CD14-positive monocyte (primary cell): ENCODE measurements at regions not wholly inside any gene's neighbourhood (a gene's known extent, or its start where the extent isn't known, plus 50 kb on each side); places are given as distances from the start of the nearest gene placed in this dataset.

Experiments
- DNase-seq, 3 donors: peaks; one replicate each; pipeline ENCODE4 v3.0.0-alpha.2; 2011 to 2022
- H2AFZ ChIP-seq: 2 replicates; pipeline ENCODE4 v1.6.0; 2012; ENCODE audit warnings: mild to moderate bottlenecking, low read depth, low read length, inconsistent platforms; ENCODE audit not compliant: insufficient read depth, poor library complexity, severe bottlenecking
- H3K27ac ChIP-seq, 2 donors: 1 replicate in 1 of 2; 2 replicates in 1 of 2; pipeline ENCODE4 v1.5.1; 2012 to 2013; ENCODE audit warnings: low read length in 2 of 2, control low read depth in 1 of 2, inconsistent platforms in 1 of 2, low read depth in 1 of 2, mild to moderate bottlenecking in 1 of 2
- H3K27me3 ChIP-seq, 2 donors: one replicate each; pipeline versions ENCODE4 v1.6.0 to v1.6.1; 2011 to 2013; ENCODE audit warnings: low read length in 2 of 2; ENCODE audit not compliant: control insufficient read depth in 2 of 2, insufficient read depth in 2 of 2
- H3K36me3 ChIP-seq, 2 donors: replicated peaks in 1 of 2; 1 replicate in 1 of 2; 2 replicates in 1 of 2; pipeline versions ENCODE4 v1.5.1 to v1.6.1; 2012 to 2013; ENCODE audit warnings: low read length in 2 of 2, control low read depth in 1 of 2, inconsistent platforms in 1 of 2, mild to moderate bottlenecking in 1 of 2; ENCODE audit not compliant: insufficient read depth in 2 of 2, control insufficient read depth in 1 of 2
- H3K4me1 ChIP-seq, 2 donors: 1 replicate in 1 of 2; 2 replicates in 1 of 2; pipeline versions ENCODE4 v1.5.1 to v1.6.1; 2012 to 2013; ENCODE audit warnings: low read length in 2 of 2, control low read depth in 1 of 2, inconsistent platforms in 1 of 2, mild to moderate bottlenecking in 1 of 2, moderate library complexity in 1 of 2; ENCODE audit not compliant: insufficient read depth in 2 of 2, control insufficient read depth in 1 of 2
- H3K4me2 ChIP-seq: replicated peaks from 2 replicates; pipeline ENCODE3; 2012; ENCODE audit warnings: low read length, moderate library complexity, mild to moderate bottlenecking; ENCODE audit not compliant: poor library complexity, severe bottlenecking; ENCODE audit errors: extremely low read depth
- H3K4me3 ChIP-seq, 3 experiments: fragments of 200-600 bp in 1 of 3; sonication (generic) in 1 of 3; replicated peaks in 1 of 3; 1 replicate in 2 of 3; 2 replicates in 1 of 3; pipeline ENCODE4 v1.5.1; 2011 to 2013; ENCODE audit warnings: low read length in 3 of 3, mild to moderate bottlenecking in 3 of 3, control low read depth in 2 of 3, low read depth in 2 of 3, inconsistent platforms in 1 of 3, moderate library complexity in 1 of 3
- H3K79me2 ChIP-seq: 2 replicates; pipeline ENCODE4 v1.6.0; 2012; ENCODE audit warnings: mild to moderate bottlenecking, control low read depth, inconsistent platforms, low read length, moderate library complexity; ENCODE audit not compliant: insufficient read depth
- H3K9ac ChIP-seq: 2 replicates; pipeline ENCODE4 v1.6.0; 2017; ENCODE audit warnings: low read length, mild to moderate bottlenecking; ENCODE audit not compliant: insufficient read depth, poor library complexity, severe bottlenecking
- H3K9me3 ChIP-seq, 2 donors: replicated peaks in 1 of 2; 1 replicate in 1 of 2; 2 replicates in 1 of 2; pipeline versions ENCODE4 v1.5.1 to v1.6.1; 2012 to 2013; ENCODE audit warnings: low read length in 2 of 2, control low read depth in 1 of 2; ENCODE audit not compliant: control insufficient read depth in 1 of 2, insufficient read depth in 1 of 2
- H4K20me1 ChIP-seq: 2 replicates; pipeline ENCODE4 v1.6.0; 2012; ENCODE audit warnings: mild to moderate bottlenecking, low read length, control low read depth, moderate library complexity; ENCODE audit not compliant: insufficient read depth
- H3K27ac Mint-ChIP-seq, 7 donors: one replicate each; pipeline ENCODE4 v1.8.0; 2020; ENCODE audit warnings: mild to moderate bottlenecking in 7 of 7, mixed read lengths in 7 of 7, moderate library complexity in 6 of 7, inconsistent platforms in 2 of 7
- H3K27me3 Mint-ChIP-seq, 3 donors: one replicate each; pipeline ENCODE4 v1.8.0; 2021 to 2022; ENCODE audit warnings: low read depth in 3 of 3, mild to moderate bottlenecking in 3 of 3, mixed read lengths in 3 of 3, moderate library complexity in 3 of 3, inconsistent platforms in 1 of 3
- H3K36me3 Mint-ChIP-seq, 2 donors: one replicate each; pipeline ENCODE4 v1.8.0; 2020; ENCODE audit warnings: mixed read lengths in 2 of 2, inconsistent platforms in 1 of 2, mild to moderate bottlenecking in 1 of 2
- H3K4me1 Mint-ChIP-seq: one replicate; pipeline ENCODE4 v1.8.0; 2020; ENCODE audit warnings: mild to moderate bottlenecking, mixed read lengths
- H3K4me3 Mint-ChIP-seq, 2 donors: one replicate each; pipeline ENCODE4 v1.8.0; 2020; ENCODE audit warnings: mild to moderate bottlenecking in 2 of 2, mixed read lengths in 2 of 2, moderate library complexity in 1 of 2
- H3K9me3 Mint-ChIP-seq, 7 donors: one replicate each; pipeline ENCODE4 v1.8.0; 2020 to 2022; ENCODE audit warnings: mixed read lengths in 7 of 7, mild to moderate bottlenecking in 6 of 7, moderate library complexity in 6 of 7, inconsistent platforms in 2 of 7
- WGBS: methylation state at CpG from one replicate; pipeline ENCODE4 v1.1.5; 2013; ENCODE audit warnings: missing lambda C conversion rate; ENCODE audit not compliant: insufficient coverage; 5-methylcytosine and 5-hydroxymethylcytosine counted together
- intact Hi-C, 2 donors: fragments of 100-400 bp; cut with micrococcal nuclease; formaldehyde crosslinking; loops; one replicate each; pipeline versions ENCODE4 v1.15.0 to v1.15.1; 2023
- TF ChIP-seq, protein P1 (sequence below): fragments of 200-600 bp; IDR thresholded peaks from one replicate; pipeline ENCODE4 v1.8.0; 2022; ENCODE audit warnings: antibody characterized with exemption, mild to moderate bottlenecking

GRCh38 chr7:91491868-91492267, 227.6 kb downstream of the FZD1 start:
- H3K9me3 Mint-ChIP-seq = peaks cover 0 to 6% (median 4%) of the 10 kb centered on the region in 7 donors
- H4K20me1 ChIP-seq = no peaks in the 10 kb centered on the region

GRCh38 chr7:91492317-91492716, 228.1 kb downstream of the FZD1 start:
- Mint-ChIP-seq H3K9me3 (peaks cover 0 to 8% (median 5%) of the 10 kb centered on the region in 7 donors), H3K27ac (no peak overlapping the region), H3K27me3 (peaks cover 0 to 3% (median 1%) of the 10 kb centered on the region in 3 donors), H3K36me3 (no peaks in the 10 kb centered on the region), H3K4me1 (peaks cover 7% of the 10 kb centered on the region), H3K4me3 (no peak overlapping the region)
- Histone ChIP-seq H3K9me3 (peaks cover 0 to 3% of the 10 kb centered on the region in 2 donors), H2AFZ (no peak overlapping the region), H3K4me1 (peaks cover 0 to 7% of the 10 kb centered on the region in 2 donors), H3K27me3 (no peaks in the 10 kb centered on the region), H3K36me3 (no peaks in the 10 kb centered on the region), H3K27ac (no peak overlapping the region), H4K20me1 (no peaks in the 10 kb centered on the region), H3K4me2 (no peak overlapping the region), H3K4me3 (no peak overlapping the region), H3K9ac (no peak overlapping the region), H3K79me2 (no peaks in the 10 kb centered on the region)
- TF ChIP-seq, protein P1, sequence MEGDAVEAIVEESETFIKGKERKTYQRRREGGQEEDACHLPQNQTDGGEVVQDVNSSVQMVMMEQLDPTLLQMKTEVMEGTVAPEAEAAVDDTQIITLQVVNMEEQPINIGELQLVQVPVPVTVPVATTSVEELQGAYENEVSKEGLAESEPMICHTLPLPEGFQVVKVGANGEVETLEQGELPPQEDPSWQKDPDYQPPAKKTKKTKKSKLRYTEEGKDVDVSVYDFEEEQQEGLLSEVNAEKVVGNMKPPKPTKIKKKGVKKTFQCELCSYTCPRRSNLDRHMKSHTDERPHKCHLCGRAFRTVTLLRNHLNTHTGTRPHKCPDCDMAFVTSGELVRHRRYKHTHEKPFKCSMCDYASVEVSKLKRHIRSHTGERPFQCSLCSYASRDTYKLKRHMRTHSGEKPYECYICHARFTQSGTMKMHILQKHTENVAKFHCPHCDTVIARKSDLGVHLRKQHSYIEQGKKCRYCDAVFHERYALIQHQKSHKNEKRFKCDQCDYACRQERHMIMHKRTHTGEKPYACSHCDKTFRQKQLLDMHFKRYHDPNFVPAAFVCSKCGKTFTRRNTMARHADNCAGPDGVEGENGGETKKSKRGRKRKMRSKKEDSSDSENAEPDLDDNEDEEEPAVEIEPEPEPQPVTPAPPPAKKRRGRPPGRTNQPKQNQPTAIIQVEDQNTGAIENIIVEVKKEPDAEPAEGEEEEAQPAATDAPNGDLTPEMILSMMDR = no peak
- intact Hi-C loops = no loop called here
- no peak for DNase-seq
- WGBS = no CpG with 5 or more reads among the region's 2 CpGs

More at GRCh38 chr7:91491868-91492267, 227.6 kb downstream of the FZD1 start:
- Histone ChIP-seq H3K27me3 (no peaks in the 10 kb centered on the region), H2AFZ (no peak overlapping the region), H3K9me3 (no peaks in the 10 kb centered on the region), H3K36me3 (no peaks in the 10 kb centered on the region), H3K4me3 (no peak overlapping the region), H3K4me2 (no peak overlapping the region), H3K4me1 (peaks cover 0 to 7% of the 10 kb centered on the region in 2 donors), H3K79me2 (no peaks in the 10 kb centered on the region), H3K27ac (no peak overlapping the region), H3K9ac (no peak overlapping the region)
- Mint-ChIP-seq H3K4me1 (peaks cover 7% of the 10 kb centered on the region), H3K4me3 (no peak overlapping the region), H3K36me3 (no peaks in the 10 kb centered on the region), H3K27me3 (peaks cover 0 to 3% (median 1%) of the 10 kb centered on the region in 3 donors), H3K27ac (no peak overlapping the region)
- no peak for DNase-seq
- intact Hi-C loops = no loop called here
- TF ChIP-seq, protein P1 = no peak
